ENCODE measurements at regions not wholly inside any gene's neighbourhood (a gene's known extent, or its start where the extent isn't known, plus 50 kb on each side); places are given as distances from the start of the nearest gene placed in this dataset.
"Not testable (repeated sequence)": the region's sequence is repeated elsewhere in the genome, so short reads cannot be mapped to it uniquely, and the experiment has no call there.

- no peak for DNase-seq
These were observed 929.8 kb downstream of the KCNJ2 start for GRCh38 chr17:71099003-71099714.

GRCh38 chr17:71102777-71103176 is 933.4 kb downstream of the KCNJ2 start:
- DNase-seq = no peak

- no peak for DNase-seq
These were observed 934.9 kb downstream of the KCNJ2 start for GRCh38 chr17:71104225-71104624.

- not testable (repeated sequence) for DNase-seq
These were observed 936.7 kb downstream of the KCNJ2 start for GRCh38 chr17:71106056-71106455.

- no peak for DNase-seq
These were observed 937.8 kb downstream of the KCNJ2 start for GRCh38 chr17:71107136-71107535.

- DNase-seq = no peak
These were observed 940.4 kb downstream of the KCNJ2 start for GRCh38 chr17:71109697-71110096.

GRCh38 chr17:71110326-71110725 is 941.0 kb downstream of the KCNJ2 start:
- DNase-seq = no peak

GRCh38 chr17:71111460-71111859 is 942.1 kb downstream of the KCNJ2 start:
- no peak for DNase-seq

GRCh38 chr17:71111934-71112333 is 942.6 kb downstream of the KCNJ2 start:
- DNase-seq = no peak

GRCh38 chr17:71113347-71113746 is 944.0 kb downstream of the KCNJ2 start:
- DNase-seq = no peak

GRCh38 chr17:71114911-71115668 is 945.8 kb downstream of the KCNJ2 start:
- no peak for DNase-seq

GRCh38 chr17:71115669-71115972 is 946.3 kb downstream of the KCNJ2 start:
- no peak for DNase-seq

- DNase-seq = no peak
These were observed 948.1 kb downstream of the KCNJ2 start for GRCh38 chr17:71117466-71117865.

- DNase-seq = no peak
These were observed 948.7 kb downstream of the KCNJ2 start for GRCh38 chr17:71118039-71118438.

GRCh38 chr17:71127416-71127815 is 958.1 kb downstream of the KCNJ2 start:
- DNase-seq = no peak

- no peak for DNase-seq
These were observed 973.0 kb downstream of the KCNJ2 start for GRCh38 chr17:71142333-71142732.

GRCh38 chr17:71145486-71145885 is 975.3 kb upstream of the SOX9 start:
- DNase-seq = no peak

GRCh38 chr17:71147906-71148305 is 972.9 kb upstream of the SOX9 start:
- DNase-seq = no peak

- DNase-seq = no peak
These were observed 971.2 kb upstream of the SOX9 start for GRCh38 chr17:71149607-71150006.

- DNase-seq = no peak
These were observed 963.5 kb upstream of the SOX9 start for GRCh38 chr17:71157297-71157696.

GRCh38 chr17:71158437-71158836 is 962.4 kb upstream of the SOX9 start:
- DNase-seq = no peak

GRCh38 chr17:71163121-71163812 is 957.6 kb upstream of the SOX9 start:
- DNase-seq = no peak

- no peak for DNase-seq
These were observed 957.1 kb upstream of the SOX9 start for GRCh38 chr17:71163813-71164122.

GRCh38 chr17:71164561-71164960 is 956.3 kb upstream of the SOX9 start:
- no peak for DNase-seq
